Right hindlimb (tissue), 1 donor: ENCODE measurements at regions not wholly inside any gene's neighbourhood (a gene's known extent, or its start where the extent isn't known, plus 50 kb on each side); places are given as distances from the start of the nearest gene placed in this dataset.
"Not testable (repeated sequence)": the region's sequence is repeated elsewhere in the genome, so short reads cannot be mapped to it uniquely, and the experiment has no call there.

Experiments
- DNase-seq: peaks from one replicate; pipeline ENCODE4 v3.0.0-alpha.2; 2018

GRCh38 chr16:59121411-59122261 lies 387.5 kb upstream of the GOT2 start:
- DNase-seq: no peak

- no peak for DNase-seq
Observed at GRCh38 chr16:59116744-59117143, 382.6 kb upstream of the GOT2 start.

GRCh38 chr16:59114790-59115189 lies 380.7 kb upstream of the GOT2 start:
- no peak for DNase-seq

- no peak for DNase-seq
Observed at GRCh38 chr16:59113004-59113670, 379.0 kb upstream of the GOT2 start.

- DNase-seq: no peak
Observed at GRCh38 chr16:59111280-59111679, 377.2 kb upstream of the GOT2 start.

- DNase-seq: no peak
Observed at GRCh38 chr16:59108374-59108773, 374.3 kb upstream of the GOT2 start.

- not testable (repeated sequence) for DNase-seq
Observed at GRCh38 chr16:59096682-59097081, 362.6 kb upstream of the GOT2 start.

GRCh38 chr16:59090541-59090940 lies 356.4 kb upstream of the GOT2 start:
- DNase-seq: no peak

- no peak for DNase-seq
Observed at GRCh38 chr16:59088431-59088830, 354.3 kb upstream of the GOT2 start.

- no peak for DNase-seq
Observed at GRCh38 chr16:59087641-59088040, 353.5 kb upstream of the GOT2 start.

GRCh38 chr16:59067205-59067604 lies 333.1 kb upstream of the GOT2 start:
- no peak for DNase-seq

GRCh38 chr16:59060207-59060606 lies 326.1 kb upstream of the GOT2 start:
- no peak for DNase-seq

GRCh38 chr16:59058250-59058649 lies 324.1 kb upstream of the GOT2 start:
- no peak for DNase-seq

GRCh38 chr16:59053911-59054310 lies 319.8 kb upstream of the GOT2 start:
- no peak for DNase-seq

- DNase-seq: no peak
Observed at GRCh38 chr16:59052231-59052630, 318.1 kb upstream of the GOT2 start.

- DNase-seq: no peak
Observed at GRCh38 chr16:59048876-59049275, 314.8 kb upstream of the GOT2 start.

- DNase-seq: no peak
Observed at GRCh38 chr16:59047114-59047513, 313.0 kb upstream of the GOT2 start.

- DNase-seq: no peak
Observed at GRCh38 chr16:59046335-59046734, 312.2 kb upstream of the GOT2 start.

GRCh38 chr16:59045501-59045900 lies 311.4 kb upstream of the GOT2 start:
- DNase-seq: no peak

GRCh38 chr16:59044616-59045015 lies 310.5 kb upstream of the GOT2 start:
- DNase-seq: no peak

GRCh38 chr16:59042301-59042700 lies 308.2 kb upstream of the GOT2 start:
- DNase-seq: no peak

- DNase-seq: no peak
Observed at GRCh38 chr16:59039066-59039720, 305.1 kb upstream of the GOT2 start.

- DNase-seq: no peak
Observed at GRCh38 chr16:59030923-59031485, 296.9 kb upstream of the GOT2 start.

GRCh38 chr16:59021751-59022150 lies 287.6 kb upstream of the GOT2 start:
- DNase-seq: no peak
